NCI-H345 (cell line): ENCODE measurements at regions not wholly inside any gene's neighbourhood (a gene's known extent, or its start where the extent isn't known, plus 50 kb on each side); places are given as distances from the start of the nearest gene placed in this dataset.

Experiments
- DNase-seq: peaks from one replicate; lab custom pipeline; 2025; lab: John Stamatoyannopoulos, UW

DNA sequence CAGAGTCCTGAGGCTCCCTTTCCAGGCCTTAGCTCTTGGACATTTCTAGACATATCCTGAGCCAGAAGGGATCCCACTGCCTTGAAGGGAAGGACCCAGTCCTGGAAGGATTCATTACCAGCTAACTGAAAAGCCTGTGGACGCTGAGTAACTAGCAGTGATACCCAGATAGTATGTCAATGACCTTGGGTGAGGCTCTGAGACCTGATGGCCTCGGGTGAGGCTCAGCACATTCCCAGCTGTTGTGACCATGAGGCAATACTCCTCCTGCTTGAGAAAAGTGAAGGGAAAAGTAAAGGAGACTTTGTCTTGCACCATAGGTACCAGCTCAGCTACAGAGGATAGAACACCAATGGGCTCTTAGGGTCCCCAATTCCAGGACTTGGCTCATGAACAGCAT is 268.1 kb downstream of the DKK2 start:
- DNase-seq = no peak

GRCh38 chr4:106766519-106766918 is 269.6 kb downstream of the DKK2 start:
- no peak for DNase-seq

GRCh38 chr4:106764774-106765173 is 271.3 kb downstream of the DKK2 start:
- DNase-seq = no peak

GRCh38 chr4:106762666-106763443 is 273.3 kb downstream of the DKK2 start:
- no peak for DNase-seq

GRCh38 chr4:106753426-106753825 is 282.7 kb downstream of the DKK2 start:
- no peak for DNase-seq

- DNase-seq = no peak
Observed at GRCh38 chr4:106746451-106746850, 289.7 kb downstream of the DKK2 start.

- no peak for DNase-seq
Observed at GRCh38 chr4:106738121-106738520, 298.0 kb downstream of the DKK2 start.

- no peak for DNase-seq
Observed at GRCh38 chr4:106718548-106718947, 317.6 kb downstream of the DKK2 start.

DNA sequence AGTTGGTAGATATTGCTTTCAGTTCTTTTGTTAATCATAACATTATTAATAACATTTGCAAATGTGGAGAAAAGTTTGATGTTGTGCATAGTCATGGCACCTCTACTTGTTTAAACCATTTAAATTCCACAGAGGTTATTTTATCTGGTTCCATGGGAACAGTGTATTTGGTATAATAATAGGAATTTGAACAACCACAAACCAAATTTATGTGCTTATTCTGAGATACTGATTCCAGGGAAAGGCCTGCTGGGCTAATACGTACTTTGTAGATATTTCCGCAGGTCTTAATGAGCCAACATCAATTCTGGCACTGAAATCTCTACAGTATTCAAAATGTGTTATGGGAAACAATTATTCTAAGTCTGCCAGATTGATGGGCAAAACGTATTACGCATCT is 319.0 kb downstream of the DKK2 start:
- no peak for DNase-seq

- DNase-seq = no peak
Observed at GRCh38 chr4:106715825-106716224, 320.3 kb downstream of the DKK2 start.

GRCh38 chr4:106708464-106708816 is 327.7 kb downstream of the DKK2 start:
- no peak for DNase-seq

DNA sequence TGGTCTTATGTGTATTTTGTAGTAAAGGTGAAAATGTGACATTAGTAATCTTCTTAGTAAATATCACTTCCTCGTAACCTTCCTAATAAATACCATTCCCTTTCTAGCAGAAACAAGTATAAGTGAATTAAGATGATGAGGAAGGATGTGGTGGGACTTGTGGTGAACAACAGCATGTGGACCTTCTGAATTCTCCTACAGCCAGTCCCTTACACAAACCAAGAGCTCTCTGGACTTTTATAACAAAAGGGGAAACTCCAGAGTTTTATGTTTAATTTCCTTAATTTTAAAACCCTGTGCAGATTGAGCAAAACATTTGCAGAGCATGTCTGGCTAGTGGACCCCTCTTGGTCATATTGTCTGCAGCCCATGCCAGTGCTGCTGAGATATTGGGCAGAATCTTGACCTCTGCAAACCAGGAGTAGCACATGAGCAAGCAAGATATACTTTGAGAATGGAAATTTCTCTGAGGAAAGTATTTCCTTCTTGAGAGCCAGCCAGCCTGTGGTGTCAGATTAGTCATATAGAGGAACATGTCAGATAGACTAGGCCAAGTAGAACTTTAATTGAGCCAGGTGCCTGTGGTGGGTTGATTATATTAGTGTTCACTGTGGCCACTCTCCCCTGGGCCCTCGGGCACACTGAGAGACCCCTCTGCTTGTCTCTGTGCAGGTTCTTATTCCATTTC is 328.2 kb downstream of the DKK2 start:
- DNase-seq = no peak

- no peak for DNase-seq
Observed at GRCh38 chr4:106704253-106704870, 331.8 kb downstream of the DKK2 start.

DNA sequence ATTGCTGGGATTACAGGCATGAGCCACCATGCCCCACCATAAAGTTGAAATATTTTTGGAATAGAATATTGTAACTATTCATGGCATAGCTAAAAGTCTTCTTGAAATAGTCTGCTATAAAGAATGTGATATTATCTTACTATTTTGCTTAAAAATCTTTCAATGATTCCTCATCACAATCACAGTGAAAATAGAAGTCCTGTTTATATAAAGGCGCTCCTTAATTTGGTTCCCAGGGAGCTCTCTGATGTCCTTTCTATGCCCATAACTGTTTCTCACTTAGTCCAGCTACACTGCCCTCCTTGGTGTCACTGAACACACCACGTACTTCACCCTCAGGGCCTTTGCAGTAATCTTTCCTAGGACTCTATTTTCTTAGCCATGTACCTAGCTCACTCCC is 331.7 kb upstream of the GIMD1 start:
- no peak for DNase-seq

GRCh38 chr4:106698621-106699195 is 330.1 kb upstream of the GIMD1 start:
- DNase-seq = no peak

GRCh38 chr4:106695501-106696262 is 327.1 kb upstream of the GIMD1 start:
- DNase-seq = no peak

DNA sequence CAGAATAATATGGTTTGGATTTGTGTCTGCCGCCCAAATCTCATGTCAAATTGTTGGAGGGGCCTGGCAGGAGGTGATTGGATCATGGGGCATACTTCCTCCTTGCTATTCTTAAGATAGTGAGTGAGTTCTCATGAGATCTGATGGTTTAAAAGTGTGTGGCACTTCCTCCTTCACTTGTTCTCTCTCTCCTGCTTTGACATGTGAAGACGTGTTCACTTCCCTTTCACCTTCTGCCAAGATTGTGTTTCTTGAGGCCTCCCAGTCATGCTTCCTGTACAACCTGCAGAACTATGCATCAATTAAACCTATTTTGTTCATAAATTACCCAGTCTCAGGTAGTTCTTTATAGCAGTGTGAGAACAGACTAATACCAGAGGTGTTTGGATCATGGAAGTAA is 325.7 kb upstream of the GIMD1 start:
- no peak for DNase-seq

DNA sequence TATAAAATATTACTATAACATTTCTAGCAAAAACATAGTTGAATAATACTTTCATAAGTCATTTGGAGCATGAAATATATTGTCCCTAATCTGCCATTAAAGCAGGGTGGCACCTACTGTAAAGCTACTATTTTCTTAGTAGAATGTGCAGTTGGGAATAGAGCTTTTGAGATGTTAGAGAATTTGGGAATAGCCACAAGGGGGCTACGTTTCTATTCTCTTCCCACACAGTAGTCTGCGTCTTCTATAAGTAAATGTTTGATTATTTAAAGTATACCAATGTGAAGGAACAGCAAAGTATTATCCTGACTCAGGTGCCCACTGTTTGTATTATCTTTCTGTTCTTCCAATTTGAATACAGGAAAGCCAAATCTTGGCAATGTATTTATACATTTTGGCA is 323.2 kb upstream of the GIMD1 start:
- no peak for DNase-seq

- no peak for DNase-seq
Observed at GRCh38 chr4:106690487-106690886, 321.9 kb upstream of the GIMD1 start.

DNA sequence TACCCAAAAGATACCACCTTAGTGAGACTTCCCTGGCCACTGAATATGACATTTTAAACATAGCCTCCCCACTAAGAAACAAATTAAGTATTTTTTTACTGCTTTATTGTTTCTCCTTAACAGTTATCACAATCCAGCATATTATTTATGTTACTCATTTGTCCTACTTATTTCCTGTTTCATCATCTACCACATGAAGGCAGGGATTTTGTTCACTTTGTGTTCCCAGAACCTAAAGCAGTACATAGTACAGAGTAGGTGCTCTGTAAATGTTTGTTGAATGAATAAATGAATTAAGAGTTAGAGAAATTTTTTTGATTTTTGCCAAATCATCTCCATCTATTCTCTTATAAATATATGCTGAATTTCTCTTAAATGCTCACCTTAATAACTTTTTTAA is 318.4 kb upstream of the GIMD1 start:
- DNase-seq = no peak

DNA sequence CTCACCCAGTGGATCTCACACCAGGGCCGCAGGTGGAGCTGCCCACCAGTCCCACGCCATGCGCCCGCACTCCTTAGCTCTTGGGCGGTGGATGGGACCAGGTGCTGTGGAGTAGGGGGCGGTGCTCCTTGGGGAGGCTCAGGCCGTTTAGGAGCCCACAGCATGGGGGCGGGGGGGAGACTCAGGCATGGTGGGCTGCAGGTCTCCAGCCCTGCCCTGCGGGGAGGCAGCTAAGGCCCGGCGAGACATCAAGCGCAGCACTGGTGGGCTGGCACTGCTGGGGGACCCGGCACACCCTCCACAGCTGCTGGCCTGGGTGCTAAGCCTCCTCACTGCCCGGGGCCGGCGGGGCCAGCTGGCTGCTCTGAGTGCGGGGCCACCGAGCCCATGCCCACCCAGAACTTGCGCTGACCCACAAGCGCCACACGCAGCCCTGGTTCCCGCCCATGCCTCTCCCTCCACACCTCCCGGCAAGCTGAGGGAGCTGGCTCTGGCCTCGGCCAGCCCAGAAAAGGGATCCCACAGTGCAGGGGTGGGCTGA is 312.9 kb upstream of the GIMD1 start:
- DNase-seq = no peak

- no peak for DNase-seq
Observed at GRCh38 chr4:106679063-106679462, 310.5 kb upstream of the GIMD1 start.
